HG02759 (cell line): ENCODE measurements at regions not wholly inside any gene's neighbourhood (a gene's known extent, or its start where the extent isn't known, plus 50 kb on each side); places are given as distances from the start of the nearest gene placed in this dataset.

ENCODE experiments used
- ATAC-seq: cut with Tn5 transposase; IDR thresholded peaks from one replicate; pipeline ENCODE4 v1.9.1; 2021; ENCODE audit warnings: mild to moderate bottlenecking, moderate library complexity; ENCODE audit not compliant: unreplicated experiment

GRCh38 chr4:28709891-28710290 lies 1849.2 kb downstream of the STIM2 start:
- no peak for ATAC-seq

DNA sequence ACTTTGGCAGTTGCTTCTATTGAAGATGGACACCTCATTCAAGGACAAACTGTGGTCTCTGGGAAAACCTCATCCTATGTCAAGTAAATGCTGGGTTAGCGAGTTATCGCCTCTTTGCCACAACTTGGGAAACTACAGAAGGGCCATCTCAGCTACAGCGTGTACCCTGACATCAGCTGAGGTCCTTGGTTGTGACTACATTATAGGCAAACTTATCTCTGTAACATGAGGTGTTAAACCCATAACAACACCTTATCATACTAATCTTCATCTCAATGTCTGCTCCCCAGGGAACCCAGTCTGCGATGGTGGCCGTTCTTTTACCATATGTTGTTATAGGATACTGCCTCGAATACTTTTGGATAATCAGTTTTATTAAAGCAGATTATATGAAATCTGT lies 1862.7 kb downstream of the STIM2 start:
- no peak for ATAC-seq

DNA sequence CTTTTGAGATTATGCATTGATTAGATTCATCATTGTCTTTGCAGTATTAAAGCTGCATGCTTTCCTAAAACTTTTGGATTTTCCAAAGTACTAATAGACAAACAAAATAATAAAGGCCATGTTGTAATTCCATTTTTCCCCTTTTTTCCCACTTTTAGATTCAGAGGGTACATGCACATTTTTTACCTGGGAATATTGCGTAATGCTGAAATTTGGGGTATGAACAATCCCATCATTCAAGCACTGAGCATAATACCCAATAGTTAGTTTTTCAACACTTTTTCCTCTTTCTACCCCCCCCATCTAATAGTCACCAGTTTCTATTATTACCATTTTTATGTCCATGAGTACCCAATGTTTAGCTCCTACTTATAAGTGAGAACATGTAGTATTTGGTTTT lies 1863.6 kb downstream of the STIM2 start:
- no peak for ATAC-seq

DNA sequence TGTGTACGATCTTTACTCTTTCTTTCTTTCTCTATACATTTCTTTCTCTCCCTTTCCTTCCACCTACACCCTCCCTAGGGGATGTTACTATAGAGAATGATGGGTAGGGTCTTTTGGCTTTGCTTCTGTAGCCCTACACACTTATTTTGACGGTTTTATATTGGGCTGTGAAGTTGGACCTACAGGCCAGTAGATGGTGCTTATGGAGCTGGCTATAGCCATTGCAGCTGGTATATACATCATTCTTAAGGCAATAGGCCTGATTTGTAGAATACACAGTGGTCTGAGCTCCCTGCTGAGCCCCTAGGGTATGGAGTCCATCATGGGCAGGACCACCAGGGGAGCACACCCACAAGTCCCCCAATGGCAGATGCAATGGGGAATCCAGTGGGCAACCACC lies 1869.7 kb downstream of the STIM2 start:
- no peak for ATAC-seq

- no peak for ATAC-seq
These were observed 1883.4 kb downstream of the STIM2 start for GRCh38 chr4:28744066-28744465.

GRCh38 chr4:28754376-28754775 lies 1893.7 kb downstream of the STIM2 start:
- no peak for ATAC-seq

GRCh38 chr4:28755081-28755480 lies 1894.4 kb downstream of the STIM2 start:
- ATAC-seq, result no peak

DNA sequence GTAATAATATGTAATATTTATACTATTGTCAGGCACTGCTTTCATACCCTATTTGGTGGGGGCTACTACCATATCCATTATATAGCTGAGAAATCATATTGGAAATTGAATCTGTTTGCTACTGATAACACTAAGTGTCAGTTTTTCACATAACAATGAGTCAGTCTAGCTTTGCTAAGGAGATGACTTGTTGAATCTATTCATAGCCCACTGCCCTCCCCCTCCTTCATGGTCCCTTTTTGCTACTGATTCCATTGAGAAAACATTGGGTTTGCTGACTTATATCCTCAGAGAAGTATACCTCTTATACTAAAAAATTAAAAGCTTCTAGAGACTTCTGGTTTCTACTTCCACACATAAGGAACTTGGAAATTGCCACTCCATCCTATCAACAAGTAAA lies 1898.4 kb downstream of the STIM2 start:
- ATAC-seq, result no peak

DNA sequence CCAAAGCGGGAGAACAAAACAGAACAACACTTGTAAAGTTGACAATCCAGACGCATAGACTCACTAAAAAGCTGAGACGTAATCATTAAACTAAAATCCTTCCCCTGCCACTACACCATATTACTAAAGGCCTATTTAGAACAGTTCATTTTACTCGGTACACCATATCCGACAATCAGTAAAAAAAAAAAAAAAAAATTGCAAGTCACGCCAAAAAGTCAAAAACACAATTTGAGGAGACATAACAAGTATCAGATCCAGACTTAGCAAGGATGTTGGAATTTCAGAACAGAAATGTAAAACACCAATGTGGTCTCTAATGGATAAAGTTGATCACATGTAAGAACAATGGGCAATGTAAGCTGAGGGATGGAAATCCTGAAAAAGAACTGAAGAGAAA lies 1899.4 kb downstream of the STIM2 start:
- no peak for ATAC-seq

DNA sequence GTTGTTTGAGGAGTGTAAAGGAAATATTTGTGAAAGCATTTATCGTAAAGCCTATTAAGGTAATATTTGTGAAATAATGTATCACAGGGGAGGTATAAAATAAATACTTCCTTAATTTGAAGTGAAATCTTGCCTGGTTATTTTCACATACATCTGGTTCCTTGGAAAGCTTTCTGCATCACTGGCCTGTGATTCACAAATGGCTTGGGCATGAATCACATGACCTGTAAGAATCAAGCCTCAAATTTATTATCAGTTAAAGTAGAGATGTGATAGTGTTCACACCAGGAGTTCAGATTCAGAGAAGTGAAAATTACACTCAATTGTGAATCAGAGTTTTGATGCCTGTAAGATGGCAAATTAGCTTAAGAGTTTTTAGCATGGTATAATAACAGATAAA lies 1911.4 kb downstream of the STIM2 start:
- no peak for ATAC-seq

DNA sequence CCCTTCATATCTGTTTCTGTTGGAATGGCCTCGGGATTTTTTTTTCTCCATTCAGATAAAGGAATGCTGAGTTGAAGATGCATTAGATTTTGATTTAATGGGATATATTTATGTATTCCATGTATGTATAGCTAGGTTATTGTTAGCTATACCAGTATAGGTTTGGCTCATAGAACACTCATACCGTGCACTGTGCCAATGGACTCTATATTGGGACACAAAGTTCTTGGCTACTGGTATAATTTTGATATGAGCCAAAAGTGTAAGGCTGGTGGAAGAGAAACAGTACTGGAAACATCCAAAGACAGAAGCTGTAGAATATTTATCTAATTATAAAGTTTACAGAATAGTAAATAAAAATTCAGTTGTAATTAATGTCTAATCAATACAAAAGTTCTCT lies 1912.1 kb downstream of the STIM2 start:
- no peak for ATAC-seq

DNA sequence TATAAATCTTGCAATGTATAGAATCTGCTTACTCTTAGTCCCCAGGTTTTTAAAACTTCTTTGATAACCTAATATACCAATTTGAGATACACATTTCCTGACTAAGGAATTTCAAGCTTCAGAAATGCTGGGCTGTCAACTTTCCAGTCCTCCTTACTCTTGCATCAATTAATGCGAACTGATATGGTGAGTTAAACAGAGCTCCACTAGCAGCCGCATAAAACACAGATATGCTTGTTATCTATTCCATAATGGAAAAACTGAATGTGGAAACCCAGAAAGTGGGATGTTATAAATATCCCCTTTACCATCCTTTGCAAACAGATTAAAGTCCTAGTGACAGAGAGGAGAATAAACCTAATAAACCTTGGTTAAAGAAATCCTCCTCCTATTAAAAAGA lies 1913.7 kb downstream of the STIM2 start:
- no peak for ATAC-seq

DNA sequence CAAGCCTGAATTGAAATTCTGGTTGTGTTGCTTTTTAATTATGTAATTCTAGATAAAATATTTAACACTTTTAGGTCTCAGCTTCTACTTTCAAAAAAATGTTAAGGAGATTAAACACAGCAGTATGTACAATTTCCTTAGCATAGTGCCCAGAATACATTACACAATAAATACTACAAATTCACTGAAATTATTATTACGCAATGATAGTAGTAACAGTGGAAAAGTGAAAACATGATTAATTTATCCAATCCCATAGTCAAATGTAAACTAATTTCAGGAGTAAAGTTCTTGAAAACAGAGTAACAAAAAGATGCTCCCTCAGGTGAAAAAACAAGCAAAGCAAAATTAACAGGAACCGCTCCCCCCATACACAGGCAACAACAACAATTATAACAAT lies 1915.4 kb downstream of the STIM2 start:
- no peak for ATAC-seq

GRCh38 chr4:28784188-28784587 lies 1923.5 kb downstream of the STIM2 start:
- no peak for ATAC-seq

GRCh38 chr4:28787947-28788346 lies 1927.3 kb downstream of the STIM2 start:
- ATAC-seq, result no peak

GRCh38 chr4:28788929-28789490 lies 1928.4 kb downstream of the STIM2 start:
- no peak for ATAC-seq

DNA sequence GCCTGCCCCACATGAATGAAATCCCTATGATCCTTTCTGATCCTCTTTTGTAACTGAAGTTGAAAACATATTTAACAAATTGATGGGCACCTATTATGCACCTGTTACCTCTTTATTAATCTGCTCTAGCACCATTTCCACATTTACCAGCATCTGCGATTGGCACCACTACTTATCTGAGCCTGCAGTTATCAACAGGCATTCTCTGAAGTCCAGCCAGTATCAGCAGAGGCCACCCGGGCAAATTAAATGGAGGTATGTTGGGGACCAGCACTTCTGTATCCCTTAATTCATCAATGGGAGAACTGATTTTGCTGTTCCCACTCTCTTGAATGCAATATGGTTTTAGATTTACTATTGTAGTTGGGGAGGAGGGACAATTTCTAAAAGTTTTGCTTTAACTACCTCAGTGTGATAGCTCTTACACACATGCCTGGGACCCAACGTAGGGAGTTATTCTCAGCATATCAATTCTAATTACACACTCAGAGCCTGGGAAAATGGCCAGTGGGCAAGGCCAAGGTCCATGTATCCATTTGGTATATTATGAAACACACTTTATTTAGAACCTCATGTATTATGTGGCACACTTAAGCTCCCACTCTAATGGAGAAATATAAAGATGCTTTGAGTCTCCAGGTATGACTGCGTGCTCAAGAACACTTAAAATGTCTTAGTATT lies 1927.1 kb upstream of the PCDH7 start:
- ATAC-seq, result no peak

GRCh38 chr4:28799696-28800095 lies 1920.5 kb upstream of the PCDH7 start:
- no peak for ATAC-seq

- ATAC-seq, result no peak
These were observed 1909.1 kb upstream of the PCDH7 start for GRCh38 chr4:28811025-28811424.

GRCh38 chr4:28822163-28822562 lies 1898.0 kb upstream of the PCDH7 start:
- ATAC-seq, result no peak

DNA sequence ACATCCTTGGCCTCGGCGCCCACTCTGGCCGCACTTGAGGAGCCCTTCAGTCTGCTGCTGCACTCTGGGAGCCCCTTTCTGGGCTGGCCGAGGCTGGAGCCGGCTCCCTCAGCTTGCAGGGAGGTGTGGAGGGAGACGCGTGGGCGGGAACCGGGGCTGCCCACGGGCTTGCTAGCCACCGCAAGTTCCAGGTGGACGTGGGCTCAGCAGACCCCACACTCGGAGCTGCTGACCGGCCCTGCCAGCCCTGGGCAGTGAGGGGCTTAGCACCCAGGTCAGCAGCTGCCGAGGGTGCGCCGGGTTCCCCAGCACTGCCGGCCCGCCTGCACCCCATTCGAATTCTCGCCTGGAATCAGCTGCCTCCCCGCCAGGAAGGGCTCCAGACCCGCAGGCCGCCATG lies 1892.3 kb upstream of the PCDH7 start:
- no peak for ATAC-seq

DNA sequence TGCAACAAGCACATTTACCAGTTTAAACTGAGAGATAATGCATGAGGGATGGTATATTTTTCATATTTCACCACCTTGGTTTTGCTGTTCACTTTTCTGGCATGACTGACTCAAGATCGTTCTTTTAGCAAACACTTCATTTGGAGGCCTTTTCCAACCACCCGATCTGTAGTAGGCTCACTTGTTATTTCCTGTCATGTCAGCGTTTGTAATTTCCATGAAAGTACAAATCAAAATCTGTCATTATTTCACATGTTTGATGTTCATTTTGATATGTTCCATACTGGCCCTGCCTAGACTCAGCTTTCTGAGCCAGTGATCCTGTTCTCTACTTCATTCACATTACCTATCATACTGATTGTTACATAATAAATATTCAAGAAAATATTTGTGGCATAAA lies 1888.3 kb upstream of the PCDH7 start:
- ATAC-seq, result no peak

DNA sequence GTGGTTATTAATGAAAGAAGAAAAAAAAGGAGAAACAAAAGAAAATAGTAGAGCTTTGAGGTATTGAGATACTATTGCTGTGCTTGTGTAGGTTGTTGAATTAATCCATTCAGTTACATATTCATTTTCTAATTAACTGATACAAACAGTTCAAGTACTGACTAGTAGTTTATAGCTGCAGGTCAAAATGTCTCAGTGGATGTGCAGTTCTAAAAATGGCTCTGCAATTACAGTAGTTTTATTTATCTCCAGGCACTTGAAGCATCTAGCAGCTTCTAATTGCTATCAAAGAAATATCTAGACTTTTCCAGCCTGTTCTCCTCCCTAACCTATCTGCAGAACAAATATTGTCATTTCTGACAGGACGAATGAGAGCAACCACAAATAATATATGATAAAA lies 1887.7 kb upstream of the PCDH7 start:
- no peak for ATAC-seq
